GM13977 (cell line): ENCODE measurements at regions not wholly inside any gene's neighbourhood (a gene's known extent, or its start where the extent isn't known, plus 50 kb on each side); places are given as distances from the start of the nearest gene placed in this dataset.
A peak's percentile ranks its signal among the peaks of the same experiment; 100 is the strongest.

Experiments used
- DNase-seq: peaks from one replicate; pipeline ENCODE4 v3.0.0; 2012; ENCODE audit warnings: low spot score
- in situ Hi-C: fragments of 300-500 bp; cut with MboI; formaldehyde crosslinking; loops from one replicate; pipeline ENCODE4 v1.12.0; 2022; ENCODE audit warnings: low sequenced_read_pairs, low pct_unique_long_range_greater_than_20kb, mixed read lengths, inconsistent platforms; ENCODE audit not compliant: unreplicated experiment
- TF ChIP-seq, protein P1 (sequence below): IDR thresholded peaks from 2 replicates; pipeline ENCODE4 v1.5.1; 2012; ENCODE audit warnings: mild to moderate bottlenecking, control low read depth; ENCODE audit not compliant: insufficient read depth; ENCODE audit errors: extremely low read depth, missing control alignments

DNA sequence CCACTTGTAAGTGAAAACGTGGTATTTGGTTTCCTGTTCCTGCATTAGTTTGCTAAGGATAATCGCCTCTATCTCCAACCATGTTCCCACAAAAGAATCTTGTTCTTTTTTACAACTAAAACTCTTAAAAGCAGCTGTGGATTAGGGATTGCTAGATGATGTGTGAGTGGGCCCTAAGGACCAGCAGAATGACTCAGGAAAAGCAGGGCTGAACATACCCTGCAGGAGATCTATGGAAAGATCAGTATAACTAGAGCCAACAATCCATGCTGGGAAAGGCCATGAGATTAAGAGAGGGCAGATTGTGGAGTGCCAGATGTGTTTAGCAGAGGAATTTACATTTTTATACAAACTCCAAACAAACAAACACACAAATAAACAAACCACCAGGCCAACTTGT, 128.4 kb upstream of the TMEM164 start:
- in situ Hi-C loops, result no loop called here
- TF ChIP-seq, protein P1, sequence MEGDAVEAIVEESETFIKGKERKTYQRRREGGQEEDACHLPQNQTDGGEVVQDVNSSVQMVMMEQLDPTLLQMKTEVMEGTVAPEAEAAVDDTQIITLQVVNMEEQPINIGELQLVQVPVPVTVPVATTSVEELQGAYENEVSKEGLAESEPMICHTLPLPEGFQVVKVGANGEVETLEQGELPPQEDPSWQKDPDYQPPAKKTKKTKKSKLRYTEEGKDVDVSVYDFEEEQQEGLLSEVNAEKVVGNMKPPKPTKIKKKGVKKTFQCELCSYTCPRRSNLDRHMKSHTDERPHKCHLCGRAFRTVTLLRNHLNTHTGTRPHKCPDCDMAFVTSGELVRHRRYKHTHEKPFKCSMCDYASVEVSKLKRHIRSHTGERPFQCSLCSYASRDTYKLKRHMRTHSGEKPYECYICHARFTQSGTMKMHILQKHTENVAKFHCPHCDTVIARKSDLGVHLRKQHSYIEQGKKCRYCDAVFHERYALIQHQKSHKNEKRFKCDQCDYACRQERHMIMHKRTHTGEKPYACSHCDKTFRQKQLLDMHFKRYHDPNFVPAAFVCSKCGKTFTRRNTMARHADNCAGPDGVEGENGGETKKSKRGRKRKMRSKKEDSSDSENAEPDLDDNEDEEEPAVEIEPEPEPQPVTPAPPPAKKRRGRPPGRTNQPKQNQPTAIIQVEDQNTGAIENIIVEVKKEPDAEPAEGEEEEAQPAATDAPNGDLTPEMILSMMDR, result no peak
- DNase-seq, result no peak

DNA sequence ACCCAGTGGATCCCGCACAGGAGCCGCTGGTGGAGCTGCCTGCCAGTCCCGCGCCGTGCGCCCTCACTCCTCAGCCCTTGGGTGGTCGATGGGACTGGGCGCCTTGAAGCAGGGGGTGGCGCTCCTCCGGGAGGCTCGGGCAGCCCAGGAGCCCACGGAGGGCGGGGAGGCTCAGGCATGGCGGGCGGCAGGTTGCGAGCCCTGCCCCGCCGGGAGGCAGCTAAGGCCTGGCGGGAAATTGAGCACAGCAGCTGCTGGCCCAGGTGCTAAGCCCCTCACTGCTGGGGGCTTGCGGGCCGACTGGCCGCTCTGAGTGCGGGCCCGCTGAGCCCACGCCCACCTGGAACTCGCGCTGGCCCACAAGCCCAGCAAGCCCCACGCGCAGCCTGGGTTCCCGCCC, 127.1 kb upstream of the TMEM164 start:
- in situ Hi-C loops, result no loop called here
- TF ChIP-seq, protein P1, result no peak
- DNase-seq, result no peak

DNA sequence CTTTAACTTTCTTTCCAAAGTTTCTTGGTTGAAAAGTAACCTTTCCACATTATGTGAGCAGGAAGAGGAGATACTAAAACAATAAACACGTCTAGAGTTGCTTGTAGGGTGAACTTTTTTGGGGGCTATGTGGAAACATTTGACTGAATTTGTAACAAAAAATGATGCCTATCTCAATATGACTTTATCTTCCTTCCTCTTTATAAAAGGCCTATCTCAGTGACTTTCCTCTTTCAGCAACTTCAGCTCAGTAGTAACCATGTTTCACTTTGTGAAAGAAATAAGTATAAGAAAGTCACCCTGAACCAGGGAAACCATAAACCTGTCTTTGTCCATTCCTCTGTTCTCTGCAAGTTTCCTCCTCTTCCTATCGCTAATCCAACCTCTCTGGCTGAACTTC, 124.7 kb upstream of the TMEM164 start:
- TF ChIP-seq, protein P1, result no peak
- in situ Hi-C loops, result no loop called here
- DNase-seq, result no peak

DNA sequence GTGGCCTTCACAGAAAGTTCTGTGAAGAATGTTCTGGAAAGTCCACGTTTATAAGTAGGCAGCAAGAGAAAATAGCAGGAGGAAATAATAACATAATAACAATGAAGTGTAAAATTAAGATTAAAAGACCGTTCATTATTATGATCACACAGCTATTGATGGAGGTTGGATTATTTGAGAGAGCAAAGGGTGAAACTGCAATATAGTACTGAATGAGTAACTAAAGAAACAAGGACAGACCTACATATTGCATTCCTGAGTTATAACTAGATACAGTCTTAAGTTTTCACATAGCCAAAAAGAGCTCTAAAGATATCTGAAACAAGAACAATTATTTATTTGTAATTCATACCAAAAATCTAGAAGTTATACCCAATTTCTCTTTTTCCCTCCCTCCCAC, 122.9 kb upstream of the TMEM164 start:
- in situ Hi-C loops, result loop anchor here (10.0 kb wide), 1 partner anchor 395 kb away; the partner anchor contains the start of gene GUCY2F
- TF ChIP-seq, protein P1, result no peak
- no peak for DNase-seq

DNA sequence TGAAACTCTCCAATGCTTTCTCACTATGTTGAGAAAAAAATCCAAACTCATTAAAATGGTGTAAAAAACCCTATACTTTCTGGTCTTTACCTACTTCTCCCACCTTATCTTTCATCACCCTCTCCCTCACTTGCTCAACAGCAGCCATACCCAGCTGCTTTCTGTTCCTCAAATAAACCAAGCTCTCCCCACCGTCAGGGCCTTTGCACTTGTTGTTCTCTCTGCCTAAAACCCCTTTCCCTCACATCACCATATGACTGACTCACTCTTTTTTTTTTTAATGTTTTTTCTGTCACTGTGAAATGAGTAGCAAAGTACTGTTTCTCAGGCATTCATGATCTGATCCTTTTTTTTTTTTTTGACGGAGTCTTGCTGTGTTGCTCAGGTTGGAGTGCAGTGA, 122.3 kb upstream of the TMEM164 start:
- in situ Hi-C loops, result loop anchor here (10.0 kb wide), 1 partner anchor 396 kb away; the partner anchor contains the start of gene GUCY2F
- TF ChIP-seq, protein P1, result no peak
- DNase-seq, result peak; percentile 58

DNA sequence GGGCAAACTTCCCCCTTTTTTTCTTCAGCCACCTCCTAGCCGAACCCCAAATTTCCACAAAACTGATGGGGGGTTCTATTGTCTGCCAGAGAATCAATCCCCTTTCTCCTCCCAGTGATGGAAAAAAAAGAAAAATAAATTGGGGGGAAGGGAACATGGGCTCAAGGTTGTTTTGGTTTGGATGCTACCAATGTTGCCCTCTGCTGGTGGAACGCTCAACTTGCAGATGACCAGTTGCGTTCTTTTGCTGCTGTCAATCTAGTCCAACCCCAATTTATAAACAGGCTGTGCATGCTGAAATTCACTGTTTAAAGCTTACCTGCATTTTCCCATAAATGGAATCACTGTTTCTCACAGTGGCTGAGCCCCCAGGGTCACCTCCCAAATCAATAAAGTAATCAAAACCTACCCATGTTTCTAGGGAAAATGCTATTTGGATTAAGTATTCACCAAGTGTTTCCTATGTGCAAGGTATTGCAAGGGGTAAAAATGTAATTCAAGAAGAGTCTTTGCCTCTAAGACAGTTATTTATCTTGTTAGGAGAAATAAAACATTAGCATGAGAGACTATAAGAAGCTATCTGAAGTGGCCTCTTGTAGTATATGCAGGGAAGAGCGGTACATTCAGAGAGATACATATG, 116.7 kb upstream of the TMEM164 start:
- TF ChIP-seq, protein P1, result peak; percentile 82
- in situ Hi-C loops, result loop anchor here (10.0 kb wide), 1 partner anchor 401 kb away; the partner anchor contains the start of gene GUCY2F
- DNase-seq, result peak; percentile 54
